ENCODE measurements at regions not wholly inside any gene's neighbourhood (a gene's known extent, or its start where the extent isn't known, plus 50 kb on each side); places are given as distances from the start of the nearest gene placed in this dataset.
A peak's percentile ranks its signal among the peaks of the same experiment; 100 is the strongest.

DNA sequence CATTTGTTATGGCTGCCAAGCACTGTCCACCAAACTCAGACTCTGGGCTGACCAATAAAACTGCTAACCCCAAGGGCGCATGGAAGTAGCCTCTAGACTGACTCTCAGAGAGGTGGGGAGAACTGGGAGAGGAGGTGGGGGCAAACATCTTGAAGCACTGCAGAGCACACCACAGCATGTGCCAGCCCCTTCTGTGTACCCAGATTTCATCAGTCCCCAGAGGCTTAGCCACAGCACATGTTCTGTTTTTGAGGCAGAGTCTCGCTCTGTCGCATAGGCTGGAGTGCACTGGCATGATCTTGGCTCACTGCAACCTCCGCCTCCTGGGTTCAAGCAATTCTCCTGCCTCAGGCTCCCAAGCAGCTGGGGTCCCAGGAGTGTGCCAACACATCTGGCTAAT is 119.5 kb upstream of the SPATA12 start:
- no peak for DNase-seq

DNA sequence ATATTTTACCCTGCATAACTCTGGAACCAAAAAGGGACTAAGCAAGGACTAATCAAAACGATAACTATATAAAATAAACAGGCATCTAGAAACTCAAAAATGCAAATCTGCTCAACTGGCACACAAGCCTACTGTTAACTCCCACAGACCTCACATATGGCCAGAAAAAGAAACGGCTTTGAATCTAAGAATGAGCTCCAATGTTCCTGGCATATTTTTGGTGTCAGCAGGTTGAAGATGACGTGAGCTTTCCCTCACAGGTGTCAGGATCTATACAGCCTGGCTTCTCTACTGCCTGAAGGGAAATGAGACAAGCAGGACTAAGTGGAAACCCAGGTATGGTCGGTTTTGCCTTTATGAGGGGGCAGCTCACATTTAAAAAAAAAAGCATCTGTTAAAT is 120.1 kb upstream of the SPATA12 start:
- Mint-ChIP-seq H3K4me1 (ENCODE audit: low read depth, unreplicated experiment) (peaks cover 26% of the 10 kb centered on the region), H3K36me3 (ENCODE audit: unreplicated experiment) (peaks cover 5% of the 10 kb centered on the region), H3K9me3 (ENCODE audit: unreplicated experiment) (peaks cover 3% of the 10 kb centered on the region), H3K27ac (ENCODE audit: unreplicated experiment) (no peak overlapping the region), H3K4me3 (ENCODE audit: unreplicated experiment) (no peak overlapping the region), H3K27me3 (ENCODE audit: unreplicated experiment) (peaks cover 5% of the 10 kb centered on the region)
- TF ChIP-seq, protein P1, sequence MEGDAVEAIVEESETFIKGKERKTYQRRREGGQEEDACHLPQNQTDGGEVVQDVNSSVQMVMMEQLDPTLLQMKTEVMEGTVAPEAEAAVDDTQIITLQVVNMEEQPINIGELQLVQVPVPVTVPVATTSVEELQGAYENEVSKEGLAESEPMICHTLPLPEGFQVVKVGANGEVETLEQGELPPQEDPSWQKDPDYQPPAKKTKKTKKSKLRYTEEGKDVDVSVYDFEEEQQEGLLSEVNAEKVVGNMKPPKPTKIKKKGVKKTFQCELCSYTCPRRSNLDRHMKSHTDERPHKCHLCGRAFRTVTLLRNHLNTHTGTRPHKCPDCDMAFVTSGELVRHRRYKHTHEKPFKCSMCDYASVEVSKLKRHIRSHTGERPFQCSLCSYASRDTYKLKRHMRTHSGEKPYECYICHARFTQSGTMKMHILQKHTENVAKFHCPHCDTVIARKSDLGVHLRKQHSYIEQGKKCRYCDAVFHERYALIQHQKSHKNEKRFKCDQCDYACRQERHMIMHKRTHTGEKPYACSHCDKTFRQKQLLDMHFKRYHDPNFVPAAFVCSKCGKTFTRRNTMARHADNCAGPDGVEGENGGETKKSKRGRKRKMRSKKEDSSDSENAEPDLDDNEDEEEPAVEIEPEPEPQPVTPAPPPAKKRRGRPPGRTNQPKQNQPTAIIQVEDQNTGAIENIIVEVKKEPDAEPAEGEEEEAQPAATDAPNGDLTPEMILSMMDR (IDR thresholded peaks at IDR 0.05; ENCODE audit: partially characterized antibody, unreplicated experiment) = no peak
- DNase-seq = no peak

More for the DNA sequence above, 119.5 kb upstream of the SPATA12 start:
- H3K9me3 Mint-ChIP-seq (ENCODE audit: unreplicated experiment) = peaks cover 2% of the 10 kb centered on the region
- H3K36me3 Mint-ChIP-seq (ENCODE audit: unreplicated experiment) = peaks cover 5% of the 10 kb centered on the region
- H3K4me1 Mint-ChIP-seq (ENCODE audit: low read depth, unreplicated experiment) = peaks cover 26% of the 10 kb centered on the region
- peaks cover 5% of the 10 kb centered on the region for H3K27me3 Mint-ChIP-seq (ENCODE audit: unreplicated experiment)
- TF ChIP-seq, protein P1 (IDR thresholded peaks at IDR 0.05; ENCODE audit: partially characterized antibody, unreplicated experiment) = no peak
- no peak overlapping the region for H3K4me3 Mint-ChIP-seq (ENCODE audit: unreplicated experiment)
- peak overlapping the region; percentile 3 for H3K27ac Mint-ChIP-seq (ENCODE audit: unreplicated experiment)

DNA sequence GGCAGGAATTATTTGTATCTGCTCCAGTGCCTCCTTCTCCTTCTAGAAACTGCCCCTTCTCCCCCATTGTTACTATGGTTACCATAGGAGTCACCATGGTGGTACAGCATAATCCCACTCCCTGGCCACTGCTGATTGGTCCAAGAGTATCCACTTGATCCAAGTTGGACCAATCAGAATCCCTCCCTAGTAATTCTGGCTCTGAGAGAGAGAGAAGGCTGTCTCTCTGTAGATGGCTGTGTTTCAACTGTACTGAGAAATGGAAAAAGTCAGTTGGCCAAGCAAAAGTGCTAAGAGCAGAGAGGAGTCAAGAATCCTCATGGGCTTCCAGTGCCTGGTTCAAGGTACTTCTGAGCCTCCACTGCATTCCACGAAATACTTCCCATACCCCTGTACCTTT is 120.6 kb upstream of the SPATA12 start:
- H3K9me3 Mint-ChIP-seq (ENCODE audit: unreplicated experiment) = peaks cover 2% of the 10 kb centered on the region
- no peak for DNase-seq
- H3K27me3 Mint-ChIP-seq (ENCODE audit: unreplicated experiment) = peaks cover 5% of the 10 kb centered on the region
- H3K4me3 Mint-ChIP-seq (ENCODE audit: unreplicated experiment) = no peak overlapping the region
- peaks cover 26% of the 10 kb centered on the region for H3K4me1 Mint-ChIP-seq (ENCODE audit: low read depth, unreplicated experiment)
- TF ChIP-seq, protein P1 (IDR thresholded peaks at IDR 0.05; ENCODE audit: partially characterized antibody, unreplicated experiment) = no peak
- H3K27ac Mint-ChIP-seq (ENCODE audit: unreplicated experiment) = no peak overlapping the region
- H3K36me3 Mint-ChIP-seq (ENCODE audit: unreplicated experiment) = peaks cover 5% of the 10 kb centered on the region

DNA sequence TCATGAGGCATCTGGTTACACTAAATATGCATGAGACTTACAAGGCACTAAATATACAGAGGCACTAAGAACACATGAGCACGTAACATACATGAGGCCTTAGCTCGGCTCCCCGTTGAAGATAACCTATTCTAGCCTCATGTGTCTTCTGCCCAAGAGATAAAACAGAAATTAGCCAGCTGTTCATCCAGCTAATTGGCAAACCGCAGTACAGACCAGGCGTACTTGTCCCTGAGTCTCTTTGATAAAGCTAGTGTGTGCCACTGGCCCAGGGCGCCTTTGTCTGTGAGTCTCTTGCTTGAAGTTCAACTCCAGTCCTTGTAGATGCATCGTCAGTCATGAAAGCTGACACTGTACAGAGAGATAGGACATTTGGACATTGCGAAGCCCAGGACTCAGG is 121.9 kb upstream of the SPATA12 start:
- Mint-ChIP-seq H3K4me3 (ENCODE audit: unreplicated experiment) (no peak overlapping the region), H3K27ac (ENCODE audit: unreplicated experiment) (no peak overlapping the region), H3K9me3 (ENCODE audit: unreplicated experiment) (peaks cover 2% of the 10 kb centered on the region), H3K36me3 (ENCODE audit: unreplicated experiment) (no peaks in the 10 kb centered on the region), H3K27me3 (ENCODE audit: unreplicated experiment) (peaks cover 2% of the 10 kb centered on the region), H3K4me1 (ENCODE audit: low read depth, unreplicated experiment) (peaks cover 26% of the 10 kb centered on the region)
- no peak for DNase-seq
- TF ChIP-seq, protein P1 (IDR thresholded peaks at IDR 0.05; ENCODE audit: partially characterized antibody, unreplicated experiment) = no peak

DNA sequence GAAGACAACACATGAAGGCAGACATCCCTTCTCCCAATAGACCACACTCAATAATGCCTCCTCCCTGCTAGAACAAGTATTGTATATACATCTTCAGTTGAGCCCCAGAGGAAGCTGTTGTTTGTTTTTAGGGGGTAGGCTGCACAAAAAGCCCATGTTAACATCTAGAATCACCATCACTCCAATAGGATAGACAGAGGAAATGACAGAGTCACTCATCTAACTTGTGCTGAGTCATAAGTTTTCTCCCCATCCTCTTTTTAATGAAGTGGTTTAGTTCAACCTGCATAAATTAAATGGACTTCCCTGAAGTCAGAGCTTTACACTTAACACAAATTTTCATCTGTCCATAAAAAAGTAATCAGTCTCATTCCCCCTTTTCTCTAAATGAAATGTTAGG is 122.9 kb upstream of the SPATA12 start:
- no peak for DNase-seq
- Mint-ChIP-seq H3K27me3 (ENCODE audit: unreplicated experiment) (peaks cover 2% of the 10 kb centered on the region), H3K9me3 (ENCODE audit: unreplicated experiment) (peaks cover 2% of the 10 kb centered on the region), H3K4me1 (ENCODE audit: low read depth, unreplicated experiment) (peaks cover 26% of the 10 kb centered on the region), H3K36me3 (ENCODE audit: unreplicated experiment) (no peaks in the 10 kb centered on the region), H3K4me3 (ENCODE audit: unreplicated experiment) (no peak overlapping the region), H3K27ac (ENCODE audit: unreplicated experiment) (no peak overlapping the region)
- TF ChIP-seq, protein P1 (IDR thresholded peaks at IDR 0.05; ENCODE audit: partially characterized antibody, unreplicated experiment) = no peak

Data from glutamatergic neuron (in vitro differentiated cells).